BLaER1 treated with 17β-estradiol and CSF1 and Interleukin-3, amounts not matched to agents 10 nM and 100 nM (cell line): ENCODE measurements at regions not wholly inside any gene's neighbourhood (a gene's known extent, or its start where the extent isn't known, plus 50 kb on each side); places are given as distances from the start of the nearest gene placed in this dataset.

ENCODE experiments used
- H3K27ac ChIP-seq, 11 experiments: shearing (Covaris generic); formaldehyde crosslinking; 2 replicates each; pipeline ENCODE4 v1.8.1; 2022
- H3K27me3 ChIP-seq, 11 experiments: shearing (Covaris generic); formaldehyde crosslinking; 2 replicates each; pipeline ENCODE4 v1.8.1; 2022
- H3K36me3 ChIP-seq, 11 experiments: shearing (Covaris generic); formaldehyde crosslinking; 2 replicates each; pipeline ENCODE4 v1.8.1; 2022
- H3K4me1 ChIP-seq, 10 experiments: shearing (Covaris generic); formaldehyde crosslinking; 2 replicates each; pipeline ENCODE4 v1.8.1; 2022
- H3K4me2 ChIP-seq, 11 experiments: shearing (Covaris generic); formaldehyde crosslinking; 2 replicates each; pipeline ENCODE4 v1.8.1; 2022
- H3K4me3 ChIP-seq, 10 experiments: shearing (Covaris generic); formaldehyde crosslinking; 2 replicates each; pipeline ENCODE4 v1.8.1; 2022
- H3K9ac ChIP-seq, 11 experiments: shearing (Covaris generic); formaldehyde crosslinking; 2 replicates each; pipeline ENCODE4 v1.8.1; 2022
- H3K9me3 ChIP-seq, 11 experiments: shearing (Covaris generic); formaldehyde crosslinking; replicated peaks in 1 of 11; 2 replicates each; pipeline ENCODE4 v1.8.1; 2022
- H4K20me1 ChIP-seq, 11 experiments: shearing (Covaris generic); formaldehyde crosslinking; 2 replicates each; pipeline ENCODE4 v1.8.1; 2022
- Cebpa-rat ChIP-seq, 11 experiments: shearing (Covaris generic); IDR thresholded peaks; 2 replicates each; pipeline ENCODE4 v1.8.1; 2022

DNA sequence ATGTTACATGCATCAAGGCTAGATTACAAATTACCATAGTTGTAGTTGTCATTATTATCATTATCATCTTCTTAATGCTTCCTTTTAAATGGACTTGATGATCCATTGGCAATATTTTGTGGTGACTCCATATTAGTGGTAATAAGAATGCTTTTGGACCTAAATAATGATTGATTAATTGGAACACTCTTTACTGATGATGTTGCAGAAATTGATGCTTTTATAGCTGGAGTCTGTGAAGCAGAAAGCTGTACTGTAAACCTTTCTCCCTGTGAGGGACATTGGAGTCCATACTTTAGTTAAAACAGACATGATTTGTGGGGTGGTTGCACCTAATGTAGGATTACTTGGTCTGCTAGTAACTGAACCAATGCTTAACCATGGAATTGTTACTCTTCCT is 190.4 kb downstream of the ATXN7L3B start:
- no peak overlapping the region for H3K4me3 ChIP-seq
- H3K27me3 ChIP-seq: no peaks in the 10 kb centered on the region
- H3K27ac ChIP-seq: no peak overlapping the region
- no peak overlapping the region for H3K9ac ChIP-seq
- H3K36me3 ChIP-seq: no peaks in the 10 kb centered on the region
- H3K4me1 ChIP-seq: no peaks in the 10 kb centered on the region
- TF ChIP-seq Cebpa-rat (IDR thresholded peaks at IDR 0.05): no peak
- no peaks in the 10 kb centered on the region for H3K9me3 ChIP-seq
- H3K4me2 ChIP-seq: no peak overlapping the region
- no peaks in the 10 kb centered on the region for H4K20me1 ChIP-seq

DNA sequence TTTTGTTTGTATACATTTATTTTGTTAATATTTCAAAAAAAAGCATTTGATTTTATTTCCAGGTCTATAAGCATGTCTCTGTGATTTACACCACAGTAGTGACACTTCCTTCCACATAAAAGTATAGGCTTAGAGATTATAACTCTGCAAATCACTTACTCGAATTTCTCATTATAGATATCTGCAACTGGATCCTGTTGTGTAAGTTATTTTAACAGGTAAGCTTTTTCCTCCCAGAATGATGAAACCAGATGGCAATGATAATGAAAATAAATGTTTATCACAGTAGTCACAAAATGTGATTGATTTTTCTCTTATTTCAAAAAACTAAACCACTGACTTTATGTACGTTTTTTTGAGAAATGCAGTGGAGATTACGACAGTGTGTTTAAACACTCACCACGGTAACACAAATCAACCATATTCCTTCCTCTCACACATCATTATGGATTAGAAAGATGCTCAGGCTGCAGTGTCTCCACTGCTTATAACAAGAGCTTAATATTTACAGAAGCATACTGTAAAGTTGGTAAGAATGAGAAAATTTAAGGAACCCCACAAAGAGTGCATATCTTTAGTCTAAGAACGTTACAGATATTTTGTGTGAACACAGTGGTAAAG is 194.6 kb downstream of the ATXN7L3B start:
- no peak overlapping the region for H3K4me2 ChIP-seq
- no peaks in the 10 kb centered on the region for H4K20me1 ChIP-seq
- no peaks in the 10 kb centered on the region for H3K27me3 ChIP-seq
- no peak overlapping the region for H3K27ac ChIP-seq
- no peak for TF ChIP-seq Cebpa-rat (IDR thresholded peaks at IDR 0.05)
- H3K9ac ChIP-seq: no peak overlapping the region
- H3K9me3 ChIP-seq: no peaks in the 10 kb centered on the region
- H3K4me3 ChIP-seq: no peak overlapping the region
- no peaks in the 10 kb centered on the region for H3K36me3 ChIP-seq
- H3K4me1 ChIP-seq: no peaks in the 10 kb centered on the region

DNA sequence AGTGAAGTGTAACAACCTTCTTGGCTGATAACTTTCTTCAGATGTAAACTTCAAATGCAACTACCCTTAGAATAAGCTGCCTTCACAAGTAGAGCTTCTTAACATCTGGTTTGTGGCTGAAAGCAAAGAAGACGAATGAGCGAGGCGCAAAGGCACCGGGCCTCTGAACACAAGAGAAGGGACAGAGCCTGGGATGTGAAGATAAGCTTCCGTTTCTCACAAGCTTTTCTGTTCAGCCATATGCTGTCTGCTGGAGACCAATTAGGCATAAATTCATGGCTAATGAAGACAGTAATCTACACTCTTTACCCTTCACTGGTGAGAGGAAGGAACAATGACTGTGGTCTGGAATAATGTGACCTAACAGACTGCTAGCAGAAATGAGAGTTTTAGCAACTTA is 195.2 kb downstream of the ATXN7L3B start:
- Histone ChIP-seq H3K27me3 (no peaks in the 10 kb centered on the region), H3K9ac (no peak overlapping the region), H4K20me1 (no peaks in the 10 kb centered on the region)

DNA sequence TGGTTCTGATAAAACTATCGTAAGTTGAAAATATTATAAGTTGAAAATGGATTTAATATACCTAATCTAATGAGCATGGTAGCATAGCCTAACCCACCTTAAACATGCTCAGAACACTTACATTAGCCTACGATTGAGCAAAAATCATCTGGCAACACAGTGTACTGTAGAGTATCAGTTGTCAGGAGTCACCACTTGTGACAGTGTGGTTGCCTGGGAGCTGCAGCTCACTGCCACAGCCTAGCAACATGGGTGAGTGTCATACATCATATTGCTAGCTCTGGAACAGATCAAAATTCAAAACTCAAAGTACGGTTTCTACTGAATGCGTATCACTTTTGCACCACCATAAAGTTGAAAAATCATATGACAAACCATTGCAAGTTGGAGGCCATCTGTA is 203.5 kb downstream of the ATXN7L3B start:
- no peak for TF ChIP-seq Cebpa-rat (IDR thresholded peaks at IDR 0.05)
- Histone ChIP-seq H3K4me1 (no peaks in the 10 kb centered on the region), H3K9me3 (no peaks in the 10 kb centered on the region), H4K20me1 (no peaks in the 10 kb centered on the region), H3K4me2 (no peak overlapping the region), H3K9ac (no peak overlapping the region), H3K4me3 (no peak overlapping the region), H3K27ac (no peak overlapping the region), H3K27me3 (no peaks in the 10 kb centered on the region), H3K36me3 (no peaks in the 10 kb centered on the region)

More for the DNA sequence above, 195.2 kb downstream of the ATXN7L3B start:
- H3K9me3 ChIP-seq: no peaks in the 10 kb centered on the region
- no peak for TF ChIP-seq Cebpa-rat (IDR thresholded peaks at IDR 0.05)
- no peak overlapping the region for H3K4me3 ChIP-seq
- no peak overlapping the region for H3K4me2 ChIP-seq
- H3K36me3 ChIP-seq: no peaks in the 10 kb centered on the region
- no peaks in the 10 kb centered on the region for H3K4me1 ChIP-seq
- no peak overlapping the region for H3K27ac ChIP-seq

DNA sequence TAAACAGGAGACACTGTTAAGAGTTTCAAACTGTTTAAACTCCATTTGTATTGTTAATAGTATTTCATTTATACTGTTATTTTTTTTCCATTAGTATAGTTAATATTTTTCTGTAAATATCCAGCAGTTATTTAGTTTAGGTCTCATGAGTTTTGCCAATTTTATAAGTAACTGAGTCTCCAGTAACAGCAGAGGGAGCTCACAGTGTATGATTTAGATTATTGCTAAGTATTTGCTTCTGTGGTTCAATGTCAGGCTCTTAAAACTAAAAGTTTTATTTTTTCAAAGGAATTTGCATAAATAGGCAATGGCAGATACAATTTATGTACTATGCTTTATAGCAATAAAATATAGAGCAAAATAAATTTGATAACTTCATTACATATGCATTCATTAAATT is 209.7 kb downstream of the ATXN7L3B start:
- H3K27ac ChIP-seq: no peak overlapping the region
- no peak for TF ChIP-seq Cebpa-rat (IDR thresholded peaks at IDR 0.05)

DNA sequence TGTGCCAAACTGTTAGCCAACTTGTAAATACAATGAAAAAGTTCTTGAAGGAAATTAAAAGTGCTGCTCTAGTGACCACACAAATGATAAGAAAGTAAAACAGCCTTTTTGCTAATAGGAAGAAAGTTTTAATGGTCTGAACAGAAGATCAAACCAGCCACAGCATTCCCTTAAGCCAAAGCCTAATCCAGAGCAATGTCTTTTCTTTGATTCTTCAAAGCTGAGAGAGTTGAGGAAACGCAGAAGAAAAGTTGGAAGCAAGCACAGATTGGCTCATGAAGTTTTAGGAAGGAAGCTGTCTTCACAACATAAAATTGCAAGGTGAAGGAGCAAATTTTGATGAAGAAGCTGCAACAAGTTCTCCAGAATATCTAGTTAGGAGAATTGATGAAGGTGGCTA is 213.8 kb downstream of the ATXN7L3B start:
- Histone ChIP-seq H3K27ac (no peak overlapping the region), H3K36me3 (no peaks in the 10 kb centered on the region)
- TF ChIP-seq Cebpa-rat (IDR thresholded peaks at IDR 0.05): no peak

More for the DNA sequence above, 209.7 kb downstream of the ATXN7L3B start:
- Histone ChIP-seq H3K4me3 (no peak overlapping the region), H3K4me2 (no peak overlapping the region), H3K9ac (no peak overlapping the region), H3K9me3 (no peaks in the 10 kb centered on the region), H3K27me3 (no peaks in the 10 kb centered on the region), H4K20me1 (no peaks in the 10 kb centered on the region), H3K4me1 (no peaks in the 10 kb centered on the region), H3K36me3 (no peaks in the 10 kb centered on the region)

DNA sequence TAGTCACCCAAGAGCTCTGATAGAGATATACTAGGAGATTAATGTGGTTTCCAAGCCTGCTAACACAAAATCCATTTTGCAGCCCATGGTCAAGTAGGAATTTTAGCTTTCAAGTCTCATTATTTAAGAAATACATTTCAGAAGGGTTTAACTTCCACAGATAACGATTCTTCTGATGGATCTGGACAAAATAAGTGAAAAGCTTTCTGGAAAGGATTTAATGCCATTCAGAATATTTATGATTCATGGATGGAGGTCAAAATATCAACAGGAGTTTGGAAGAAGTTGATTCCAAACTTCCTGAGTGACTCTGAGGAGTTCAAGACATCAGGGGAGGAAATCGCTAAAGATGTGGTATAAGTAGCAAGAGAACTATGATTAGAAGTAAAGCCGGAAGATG is 214.6 kb downstream of the ATXN7L3B start:
- no peak overlapping the region for H3K4me3 ChIP-seq
- H3K9ac ChIP-seq: no peak overlapping the region
- H4K20me1 ChIP-seq: no peaks in the 10 kb centered on the region; a peak in 1 of 22 replicates
- H3K4me1 ChIP-seq: no peaks in the 10 kb centered on the region
- H3K27me3 ChIP-seq: no peaks in the 10 kb centered on the region
- no peak overlapping the region for H3K27ac ChIP-seq
- H3K4me2 ChIP-seq: no peak overlapping the region
- H3K36me3 ChIP-seq: no peaks in the 10 kb centered on the region
- H3K9me3 ChIP-seq: no peaks in the 10 kb centered on the region
- TF ChIP-seq Cebpa-rat (IDR thresholded peaks at IDR 0.05): no peak

More for the DNA sequence above, 213.8 kb downstream of the ATXN7L3B start:
- Histone ChIP-seq H3K4me2 (no peak overlapping the region), H3K4me3 (no peak overlapping the region), H4K20me1 (no peaks in the 10 kb centered on the region; a peak in 1 of 22 replicates), H3K9me3 (no peaks in the 10 kb centered on the region), H3K27me3 (no peaks in the 10 kb centered on the region), H3K9ac (no peak overlapping the region), H3K4me1 (no peaks in the 10 kb centered on the region)

DNA sequence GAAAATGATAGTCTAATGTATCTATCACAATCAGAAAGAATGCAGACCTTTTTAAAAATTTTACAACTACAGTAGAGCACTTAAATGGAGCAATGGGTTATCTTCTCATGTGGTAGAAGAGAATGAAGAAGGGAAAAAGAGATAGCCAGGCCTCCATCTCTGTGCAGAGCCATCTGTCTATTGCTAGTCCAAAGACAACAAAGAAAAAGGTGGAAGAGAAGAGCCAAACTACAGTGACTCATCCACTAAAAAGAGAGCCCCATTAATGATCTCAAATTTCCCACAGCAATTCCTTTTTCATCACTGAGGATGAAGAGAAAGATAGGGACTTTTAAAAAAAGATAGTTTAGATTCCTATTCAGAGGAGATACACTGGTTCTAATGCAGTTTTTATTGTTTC is 232.9 kb downstream of the ATXN7L3B start:
- TF ChIP-seq Cebpa-rat (IDR thresholded peaks at IDR 0.05): no peak

DNA sequence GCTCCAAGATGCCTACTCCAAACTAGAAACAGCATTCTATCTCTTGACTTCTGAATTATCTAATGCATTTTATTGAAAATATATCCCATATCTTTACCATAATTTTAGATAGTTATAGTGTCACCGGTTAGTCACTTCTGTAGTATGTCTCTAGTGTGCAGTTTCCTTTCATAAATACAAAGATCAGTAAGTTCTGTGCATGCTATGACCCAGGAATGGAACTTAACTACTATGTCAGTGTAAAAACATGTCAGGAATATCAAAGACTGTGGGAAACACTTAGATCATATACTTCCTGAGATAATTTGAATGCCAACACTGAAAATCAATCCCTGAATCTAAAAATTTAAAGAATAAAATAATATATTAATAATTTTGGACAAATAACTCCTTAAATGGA is 237.6 kb downstream of the ATXN7L3B start:
- H3K36me3 ChIP-seq: no peaks in the 10 kb centered on the region
- no peak for TF ChIP-seq Cebpa-rat (IDR thresholded peaks at IDR 0.05)
- no peaks in the 10 kb centered on the region for H3K4me1 ChIP-seq
- H3K27me3 ChIP-seq: no peaks in the 10 kb centered on the region
- H3K27ac ChIP-seq: no peak overlapping the region
- no peak overlapping the region for H3K4me3 ChIP-seq
- H3K9me3 ChIP-seq: no peaks in the 10 kb centered on the region
- no peak overlapping the region for H3K4me2 ChIP-seq
- H4K20me1 ChIP-seq: no peaks in the 10 kb centered on the region
- no peak overlapping the region for H3K9ac ChIP-seq

More for the DNA sequence above, 232.9 kb downstream of the ATXN7L3B start:
- H3K27ac ChIP-seq: no peak overlapping the region
- H3K9ac ChIP-seq: no peak overlapping the region
- no peaks in the 10 kb centered on the region for H3K9me3 ChIP-seq
- no peaks in the 10 kb centered on the region for H3K36me3 ChIP-seq
- no peaks in the 10 kb centered on the region for H3K4me1 ChIP-seq
- no peak overlapping the region for H3K4me2 ChIP-seq
- no peak overlapping the region for H3K4me3 ChIP-seq
- H3K27me3 ChIP-seq: no peaks in the 10 kb centered on the region
- no peaks in the 10 kb centered on the region for H4K20me1 ChIP-seq

DNA sequence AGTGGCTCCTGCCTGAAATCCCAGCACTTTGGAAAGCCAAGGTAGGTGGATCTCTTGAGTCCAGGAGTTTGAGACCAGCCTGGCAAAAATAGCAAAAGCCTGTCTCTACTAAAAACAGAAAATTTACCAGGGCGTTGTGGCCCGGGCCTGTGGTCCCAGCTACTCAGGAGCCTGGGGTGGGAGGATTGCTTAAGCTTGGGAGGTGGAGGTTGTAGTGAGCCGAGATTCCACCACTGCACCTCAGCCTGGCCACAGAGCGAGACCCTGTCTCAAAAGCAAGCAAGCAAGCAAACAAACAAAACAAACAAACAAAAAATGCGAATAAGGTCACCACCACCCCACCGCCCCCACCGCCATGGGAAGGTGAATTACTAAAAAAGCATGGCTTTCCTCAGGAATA is 238.7 kb downstream of the ATXN7L3B start:
- Histone ChIP-seq H3K27ac (no peak overlapping the region), H3K9me3 (no peaks in the 10 kb centered on the region)

More for the DNA sequence above, 238.7 kb downstream of the ATXN7L3B start:
- Histone ChIP-seq H3K36me3 (no peaks in the 10 kb centered on the region), H3K4me3 (no peak overlapping the region), H3K4me2 (no peak overlapping the region), H4K20me1 (no peaks in the 10 kb centered on the region), H3K4me1 (no peaks in the 10 kb centered on the region), H3K27me3 (no peaks in the 10 kb centered on the region), H3K9ac (no peak overlapping the region)
- TF ChIP-seq Cebpa-rat (IDR thresholded peaks at IDR 0.05): no peak
